Common myeloid progenitor, CD34-positive (primary cell): ENCODE measurements at regions not wholly inside any gene's neighbourhood (a gene's known extent, or its start where the extent isn't known, plus 50 kb on each side); places are given as distances from the start of the nearest gene placed in this dataset.

Source experiments
- CTCF ChIA-PET: fragments of 350-600 bp; sonication (Branson Sonifier 250); formaldehyde crosslinking; loops from one replicate; lab custom pipeline; 2021; ENCODE audit warnings: antibody characterized with exemption; lab: Charles Lee
- POLR2A ChIA-PET: fragments of 350-600 bp; sonication (Branson Sonifier 250); formaldehyde crosslinking; loops from one replicate; lab custom pipeline; 2021; ENCODE audit warnings: antibody characterized with exemption; lab: Charles Lee
- DNase-seq, 3 donors: peaks; one replicate each; pipeline versions ENCODE4 v3.0.0 to v3.0.0-alpha.2; 2013
- H3K27ac ChIP-seq, 2 experiments: 1 replicate in 1 of 2; 2 replicates in 1 of 2; pipeline ENCODE4 v1.7.0; 2013; ENCODE audit warnings: inconsistent platforms in 2 of 2, low read length in 2 of 2, mild to moderate bottlenecking in 2 of 2, low read depth in 1 of 2, moderate library complexity in 1 of 2; ENCODE audit not compliant: severe bottlenecking in 2 of 2, insufficient read depth in 1 of 2, poor library complexity in 1 of 2
- H3K27me3 ChIP-seq, 5 experiments: replicated peaks in 2 of 5; 1 replicate in 3 of 5; 2 replicates in 2 of 5; pipeline versions ENCODE4 v1.6.1 to v1.7.0; 2013; ENCODE audit warnings: low read length in 4 of 5, mild to moderate bottlenecking in 2 of 5, moderate library complexity in 2 of 5, inconsistent platforms in 1 of 5; ENCODE audit not compliant: insufficient read depth in 5 of 5, control insufficient read depth in 4 of 5
- H3K36me3 ChIP-seq, 4 experiments: 1 replicate in 2 of 4; 2 replicates in 2 of 4; pipeline versions ENCODE4 v1.6.1 to v1.7.0; 2013; ENCODE audit warnings: low read length in 3 of 4, control low read depth in 1 of 4, mild to moderate bottlenecking in 1 of 4; ENCODE audit not compliant: control insufficient read depth in 4 of 4, insufficient read depth in 4 of 4
- H3K4me1 ChIP-seq, 4 experiments: 1 replicate in 3 of 4; 2 replicates in 1 of 4; pipeline versions ENCODE4 v1.6.1 to v1.7.1; 2013; ENCODE audit warnings: low read length in 3 of 4, mild to moderate bottlenecking in 3 of 4, control low read depth in 1 of 4, inconsistent platforms in 1 of 4, moderate library complexity in 1 of 4; ENCODE audit not compliant: control insufficient read depth in 4 of 4, insufficient read depth in 4 of 4; ENCODE audit errors: control extremely low read depth in 1 of 4
- H3K4me3 ChIP-seq, 7 experiments: 1 replicate in 4 of 7; 2 replicates in 3 of 7; pipeline versions ENCODE4 v1.5.1 to v1.7.0; 2013; ENCODE audit warnings: mild to moderate bottlenecking in 7 of 7, low read length in 6 of 7, moderate library complexity in 6 of 7, inconsistent platforms in 2 of 7, low read depth in 2 of 7, control low read depth in 1 of 7; ENCODE audit not compliant: insufficient read depth in 4 of 7, control insufficient read depth in 1 of 7; ENCODE audit errors: extremely low read depth in 1 of 7
- H3K9me3 ChIP-seq, 5 experiments: 1 replicate in 4 of 5; 2 replicates in 1 of 5; pipeline versions ENCODE4 v1.6.1 to v1.7.1; 2013; ENCODE audit warnings: low read length in 4 of 5, mild to moderate bottlenecking in 2 of 5, inconsistent platforms in 1 of 5, low read depth in 1 of 5, moderate library complexity in 1 of 5; ENCODE audit not compliant: control insufficient read depth in 4 of 5, insufficient read depth in 2 of 5; ENCODE audit errors: control extremely low read depth in 1 of 5
- WGBS: methylation state at CpG from one replicate; pipeline ENCODE4 v1.1.5; 2013; ENCODE audit not compliant: insufficient coverage; 5-methylcytosine and 5-hydroxymethylcytosine counted together

- CTCF ChIA-PET = no interaction called here
- WGBS = 100% methylated on average over 1 of the region's 3 CpGs
- DNase-seq = no peak
- Histone ChIP-seq H3K4me1 (no peaks in the 10 kb centered on the region), H3K36me3 (no peaks in the 10 kb centered on the region), H3K9me3 (no peaks in the 10 kb centered on the region), H3K4me3 (no peak overlapping the region), H3K27ac (no peak overlapping the region), H3K27me3 (no peaks in the 10 kb centered on the region)
- POLR2A ChIA-PET = no interaction called here
Measured at GRCh38 chr14:83129496-83129895, 1595.8 kb upstream of the SEL1L start.

GRCh38 chr14:83133981-83134645 lies 1600.5 kb upstream of the SEL1L start:
- Histone ChIP-seq H3K9me3 (no peaks in the 10 kb centered on the region), H3K36me3 (no peaks in the 10 kb centered on the region), H3K27me3 (no peaks in the 10 kb centered on the region), H3K4me1 (no peaks in the 10 kb centered on the region), H3K4me3 (no peak overlapping the region), H3K27ac (no peak overlapping the region)
- no CpG with 5 or more reads among the region's 9 CpGs for WGBS
- ChIA-PET POLR2A (no interaction called here), CTCF (no interaction called here)
- DNase-seq = no peak

DNA sequence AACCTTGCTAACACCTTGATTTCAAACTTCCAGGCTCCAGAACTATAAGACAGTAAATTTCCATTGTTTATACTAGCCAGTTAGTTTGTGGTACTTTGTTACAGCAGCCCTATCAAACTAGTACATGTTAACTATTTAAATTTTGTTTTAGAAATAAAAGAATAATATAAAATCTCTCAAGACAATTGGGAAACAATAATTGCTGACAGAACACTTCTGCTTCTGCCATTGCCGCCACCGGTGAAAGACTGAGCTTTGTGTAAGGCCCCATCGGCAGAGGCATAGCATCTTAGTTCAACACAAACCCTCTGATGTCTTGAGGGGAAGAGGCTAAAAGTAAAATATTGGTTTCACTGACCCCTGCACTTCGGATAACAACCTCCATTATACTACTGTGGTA lies 1607.1 kb upstream of the SEL1L start:
- H3K9me3 ChIP-seq = no peaks in the 10 kb centered on the region
- DNase-seq = no peak
- no CpG with 5 or more reads among the region's 4 CpGs for WGBS
- ChIA-PET POLR2A (no interaction called here), CTCF (no interaction called here)
- no peak overlapping the region for H3K4me3 ChIP-seq
- H3K4me1 ChIP-seq = peaks cover 0 to 11% (median 2%) of the 10 kb centered on the region in 4 experiments
- no peaks in the 10 kb centered on the region for H3K36me3 ChIP-seq
- no peaks in the 10 kb centered on the region for H3K27me3 ChIP-seq
- H3K27ac ChIP-seq = no peak overlapping the region

GRCh38 chr14:83147006-83147405 lies 1613.4 kb upstream of the SEL1L start:
- peaks cover 0 to 6% (median 0%) of the 10 kb centered on the region in 4 experiments for H3K4me1 ChIP-seq
- no peaks in the 10 kb centered on the region for H3K36me3 ChIP-seq
- no peak overlapping the region for H3K27ac ChIP-seq
- no peaks in the 10 kb centered on the region for H3K27me3 ChIP-seq
- ChIA-PET POLR2A (no interaction called here), CTCF (no interaction called here)
- 94% methylated on average over 3 of the region's 3 CpGs for WGBS
- H3K9me3 ChIP-seq = no peaks in the 10 kb centered on the region
- no peak overlapping the region for H3K4me3 ChIP-seq
- DNase-seq = no peak

GRCh38 chr14:83151571-83151970 lies 1617.9 kb upstream of the SEL1L start:
- ChIA-PET CTCF (no interaction called here), POLR2A (no interaction called here)
- H3K9me3 ChIP-seq = no peaks in the 10 kb centered on the region
- DNase-seq = no peak
- no CpG with 5 or more reads among the region's 1 CpG for WGBS
- H3K4me1 ChIP-seq = no peaks in the 10 kb centered on the region
- no peaks in the 10 kb centered on the region for H3K36me3 ChIP-seq
- H3K27ac ChIP-seq = no peak overlapping the region
- no peaks in the 10 kb centered on the region for H3K27me3 ChIP-seq
- H3K4me3 ChIP-seq = no peak overlapping the region

DNA sequence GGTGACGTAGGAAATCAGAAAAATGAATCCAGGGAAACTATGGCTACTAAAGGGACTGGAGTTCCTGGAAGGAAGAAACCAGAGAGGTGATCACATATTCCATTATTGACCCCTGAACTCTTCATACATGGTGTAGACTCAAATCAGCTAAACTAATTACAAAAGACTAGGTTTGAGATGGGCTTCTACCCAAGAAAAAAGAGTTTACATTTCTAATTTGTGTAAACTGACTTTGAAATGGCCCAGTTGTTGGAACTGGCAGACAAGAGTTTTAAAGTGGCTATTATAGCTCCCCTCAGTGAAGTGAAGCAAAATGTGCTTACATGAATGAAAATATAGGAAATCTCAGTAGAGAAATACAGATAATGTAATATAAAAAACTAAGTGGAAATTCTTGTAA lies 1619.4 kb upstream of the SEL1L start:
- WGBS = 100% methylated on average over 1 of the region's 1 CpG
- Histone ChIP-seq H3K27me3 (no peaks in the 10 kb centered on the region), H3K4me3 (no peak overlapping the region), H3K9me3 (peaks cover 0 to 1% (median 0%) of the 10 kb centered on the region in 5 experiments), H3K27ac (no peak overlapping the region), H3K36me3 (no peaks in the 10 kb centered on the region), H3K4me1 (no peaks in the 10 kb centered on the region)
- ChIA-PET CTCF (no interaction called here), POLR2A (no interaction called here)
- no peak for DNase-seq

- Histone ChIP-seq H3K27ac (no peak overlapping the region), H3K4me3 (no peak overlapping the region), H3K9me3 (peaks cover 0 to 1% (median 0%) of the 10 kb centered on the region in 5 experiments), H3K4me1 (no peaks in the 10 kb centered on the region), H3K27me3 (no peaks in the 10 kb centered on the region), H3K36me3 (no peaks in the 10 kb centered on the region)
- CTCF ChIA-PET = no interaction called here
- no peak for DNase-seq
- WGBS = no CpG with 5 or more reads among the region's 5 CpGs
- POLR2A ChIA-PET = no interaction called here
Measured at GRCh38 chr14:83162361-83162929, 1628.8 kb upstream of the SEL1L start.
